ENCODE measurements at regions not wholly inside any gene's neighbourhood (a gene's known extent, or its start where the extent isn't known, plus 50 kb on each side); places are given as distances from the start of the nearest gene placed in this dataset.
"Not testable (repeated sequence)": the region's sequence is repeated elsewhere in the genome, so short reads cannot be mapped to it uniquely, and the experiment has no call there.

GRCh38 chr18:61653823-61654551 is 238.8 kb downstream of the RNF152 start:
- ATAC-seq = no peak

GRCh38 chr18:61651880-61652268 is 240.9 kb downstream of the RNF152 start:
- H3K27me3 Mint-ChIP-seq = peaks cover 5% of the 10 kb centered on the region
- H3K4me1 Mint-ChIP-seq = no peaks in the 10 kb centered on the region
- no peaks in the 10 kb centered on the region for H3K9me3 ChIP-seq (ENCODE audit: control insufficient read depth, low read length, poor library complexity, severe bottlenecking)
- no peak overlapping the region for H3K27ac Mint-ChIP-seq
- DNase-seq (no peak), ATAC-seq (no peak)
- no peak overlapping the region for H3K4me3 Mint-ChIP-seq
- H3K36me3 Mint-ChIP-seq (ENCODE audit: low read depth) = no peaks in the 10 kb centered on the region

More at GRCh38 chr18:61653823-61654551, 238.8 kb downstream of the RNF152 start:
- H3K27ac Mint-ChIP-seq = no peak overlapping the region
- H3K4me1 Mint-ChIP-seq = no peaks in the 10 kb centered on the region
- no peaks in the 10 kb centered on the region for H3K36me3 Mint-ChIP-seq (ENCODE audit: low read depth)
- DNase-seq = no peak
- H3K27me3 Mint-ChIP-seq = peaks cover 4% of the 10 kb centered on the region
- H3K9me3 ChIP-seq (ENCODE audit: control insufficient read depth, low read length, poor library complexity, severe bottlenecking) = no peaks in the 10 kb centered on the region
- no peak overlapping the region for H3K4me3 Mint-ChIP-seq

- no peak for DNase-seq
Observed at GRCh38 chr18:61651145-61651879, 241.5 kb downstream of the RNF152 start.

GRCh38 chr18:61643884-61644647 is 248.7 kb downstream of the RNF152 start:
- no peaks in the 10 kb centered on the region for H3K9me3 ChIP-seq (ENCODE audit: control insufficient read depth, low read length, poor library complexity, severe bottlenecking)
- ATAC-seq (no peak), DNase-seq (no peak)
- Mint-ChIP-seq H3K27ac (no peak overlapping the region), H3K4me1 (peaks cover 2% of the 10 kb centered on the region), H3K4me3 (no peak overlapping the region), H3K27me3 (peaks cover 28% of the 10 kb centered on the region), H3K36me3 (ENCODE audit: low read depth) (no peaks in the 10 kb centered on the region)

More at GRCh38 chr18:61651145-61651879, 241.5 kb downstream of the RNF152 start:
- H3K27me3 Mint-ChIP-seq = peaks cover 7% of the 10 kb centered on the region
- no peak for ATAC-seq
- no peaks in the 10 kb centered on the region for H3K4me1 Mint-ChIP-seq
- no peak overlapping the region for H3K4me3 Mint-ChIP-seq
- no peak overlapping the region for H3K27ac Mint-ChIP-seq
- no peaks in the 10 kb centered on the region for H3K9me3 ChIP-seq (ENCODE audit: control insufficient read depth, low read length, poor library complexity, severe bottlenecking)
- no peaks in the 10 kb centered on the region for H3K36me3 Mint-ChIP-seq (ENCODE audit: low read depth)

- no peak overlapping the region for H3K4me3 Mint-ChIP-seq
- H3K27me3 Mint-ChIP-seq = peaks cover 38% of the 10 kb centered on the region
- peaks cover 2% of the 10 kb centered on the region for H3K36me3 Mint-ChIP-seq (ENCODE audit: low read depth)
Observed at GRCh38 chr18:61639886-61640285, 252.9 kb downstream of the RNF152 start.

GRCh38 chr18:61637905-61638595 is 254.8 kb downstream of the RNF152 start:
- H3K9me3 ChIP-seq (ENCODE audit: control insufficient read depth, low read length, poor library complexity, severe bottlenecking) = no peaks in the 10 kb centered on the region
- DNase-seq (no peak), ATAC-seq (no peak)
- Mint-ChIP-seq H3K27ac (no peak overlapping the region), H3K27me3 (peaks cover 33% of the 10 kb centered on the region), H3K4me1 (peaks cover 7% of the 10 kb centered on the region), H3K4me3 (no peak overlapping the region), H3K36me3 (ENCODE audit: low read depth) (peaks cover 2% of the 10 kb centered on the region)

More at GRCh38 chr18:61639886-61640285, 252.9 kb downstream of the RNF152 start:
- ATAC-seq (no peak), DNase-seq (no peak)
- H3K27ac Mint-ChIP-seq = no peak overlapping the region
- H3K4me1 Mint-ChIP-seq = peaks cover 7% of the 10 kb centered on the region
- H3K9me3 ChIP-seq (ENCODE audit: control insufficient read depth, low read length, poor library complexity, severe bottlenecking) = no peaks in the 10 kb centered on the region

- H3K9me3 ChIP-seq (ENCODE audit: control insufficient read depth, low read length, poor library complexity, severe bottlenecking) = no peaks in the 10 kb centered on the region
- H3K4me3 Mint-ChIP-seq = no peak overlapping the region
- H3K27ac Mint-ChIP-seq = no peak overlapping the region
- H3K27me3 Mint-ChIP-seq = peaks cover 38% of the 10 kb centered on the region
- DNase-seq (no peak), ATAC-seq (no peak)
- peaks cover 7% of the 10 kb centered on the region for H3K4me1 Mint-ChIP-seq
- peaks cover 2% of the 10 kb centered on the region for H3K36me3 Mint-ChIP-seq (ENCODE audit: low read depth)
Observed at GRCh38 chr18:61637319-61637718, 255.5 kb downstream of the RNF152 start.

GRCh38 chr18:61635901-61636528 is 256.8 kb downstream of the RNF152 start:
- H3K4me1 Mint-ChIP-seq = peaks cover 5% of the 10 kb centered on the region
- peaks cover 42% of the 10 kb centered on the region for H3K27me3 Mint-ChIP-seq

GRCh38 chr18:61628085-61628484 is 264.7 kb downstream of the RNF152 start:
- no peak for ATAC-seq
- peaks cover 24% of the 10 kb centered on the region for H3K27me3 Mint-ChIP-seq
- DNase-seq = no peak

More at GRCh38 chr18:61635901-61636528, 256.8 kb downstream of the RNF152 start:
- Mint-ChIP-seq H3K36me3 (ENCODE audit: low read depth) (peaks cover 2% of the 10 kb centered on the region), H3K4me3 (no peak overlapping the region), H3K27ac (no peak overlapping the region)
- no peaks in the 10 kb centered on the region for H3K9me3 ChIP-seq (ENCODE audit: control insufficient read depth, low read length, poor library complexity, severe bottlenecking)
- ATAC-seq (no peak), DNase-seq (peak in 1 of 3 donors; percentile 31)

GRCh38 chr18:61624631-61625030 is 268.2 kb downstream of the RNF152 start:
- not testable (repeated sequence) for H3K9me3 ChIP-seq (ENCODE audit: control insufficient read depth, low read length, poor library complexity, severe bottlenecking); ATAC-seq; DNase-seq; H3K4me1 Mint-ChIP-seq; H3K27ac Mint-ChIP-seq; H3K4me3 Mint-ChIP-seq; H3K36me3 Mint-ChIP-seq (ENCODE audit: low read depth)
- peaks cover 27% of the 10 kb centered on the region for H3K27me3 Mint-ChIP-seq

More at GRCh38 chr18:61628085-61628484, 264.7 kb downstream of the RNF152 start:
- H3K27ac Mint-ChIP-seq = no peak overlapping the region
- H3K36me3 Mint-ChIP-seq (ENCODE audit: low read depth) = no peaks in the 10 kb centered on the region
- H3K4me3 Mint-ChIP-seq = no peak overlapping the region
- no peaks in the 10 kb centered on the region for H3K4me1 Mint-ChIP-seq
- no peaks in the 10 kb centered on the region for H3K9me3 ChIP-seq (ENCODE audit: control insufficient read depth, low read length, poor library complexity, severe bottlenecking)

- Mint-ChIP-seq H3K27ac (no peak overlapping the region), H3K36me3 (ENCODE audit: low read depth) (peaks cover 2% of the 10 kb centered on the region), H3K4me3 (no peak overlapping the region), H3K27me3 (peaks cover 30% of the 10 kb centered on the region), H3K4me1 (no peaks in the 10 kb centered on the region)
- no peak for DNase-seq
- H3K9me3 ChIP-seq (ENCODE audit: control insufficient read depth, low read length, poor library complexity, severe bottlenecking) = no peaks in the 10 kb centered on the region
- ATAC-seq = no peak
Observed at GRCh38 chr18:61619783-61620182, 273.0 kb downstream of the RNF152 start.

- no peak for DNase-seq
- H3K4me1 Mint-ChIP-seq = no peaks in the 10 kb centered on the region
- peaks cover 2% of the 10 kb centered on the region for H3K36me3 Mint-ChIP-seq (ENCODE audit: low read depth)
- ATAC-seq = no peak
- H3K9me3 ChIP-seq (ENCODE audit: control insufficient read depth, low read length, poor library complexity, severe bottlenecking) = no peaks in the 10 kb centered on the region
- H3K4me3 Mint-ChIP-seq = no peak overlapping the region
- no peak overlapping the region for H3K27ac Mint-ChIP-seq
- peaks cover 30% of the 10 kb centered on the region for H3K27me3 Mint-ChIP-seq
Observed at GRCh38 chr18:61618816-61619215, 274.0 kb downstream of the RNF152 start.

All from T-helper 17 cell (primary cell).